ENCODE measurements at regions not wholly inside any gene's neighbourhood (a gene's known extent, or its start where the extent isn't known, plus 50 kb on each side); places are given as distances from the start of the nearest gene placed in this dataset.

DNA sequence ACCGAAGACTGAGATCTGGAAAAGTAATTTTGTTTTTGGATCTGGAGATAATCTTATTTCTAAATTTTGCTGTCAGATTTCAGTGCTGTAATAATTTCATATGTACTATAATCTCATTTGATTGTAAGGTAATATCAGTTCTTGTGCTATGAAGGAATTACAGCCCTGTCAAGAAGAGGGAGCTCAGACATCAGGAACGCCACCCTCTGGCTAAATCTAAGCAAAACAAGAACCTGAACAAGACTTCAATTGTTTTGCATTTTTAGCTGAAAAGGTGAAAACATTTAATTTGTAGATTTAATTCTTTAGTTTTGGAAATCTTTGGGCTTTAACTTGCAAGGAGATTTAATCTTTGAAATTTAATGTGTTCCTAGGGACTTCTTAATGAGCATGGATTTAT is 525.4 kb upstream of the HS3ST1 start (continued):
- TF ChIP-seq HOXD13 (CRISPR knock-in tag; IDR thresholded peaks at IDR 0.05; ENCODE audit: borderline replicate concordance) (no peak), ZNF501 (tag by site-specific recombination; IDR thresholded peaks at IDR 0.05) (no peak), ZNF473 (tag by site-specific recombination; IDR thresholded peaks at IDR 0.05) (no peak), FEZF1 (tag by site-specific recombination; IDR thresholded peaks at IDR 0.05) (no peak), PATZ1 (tag by site-specific recombination; IDR thresholded peaks at IDR 0.05) (no peak), PBX3 (CRISPR knock-in tag; IDR thresholded peaks at IDR 0.05) (no peak), PRDM2 (tag by site-specific recombination; IDR thresholded peaks at IDR 0.05; ENCODE audit: borderline replicate concordance) (no peak)
- TF ChIP-seq, protein P1, sequence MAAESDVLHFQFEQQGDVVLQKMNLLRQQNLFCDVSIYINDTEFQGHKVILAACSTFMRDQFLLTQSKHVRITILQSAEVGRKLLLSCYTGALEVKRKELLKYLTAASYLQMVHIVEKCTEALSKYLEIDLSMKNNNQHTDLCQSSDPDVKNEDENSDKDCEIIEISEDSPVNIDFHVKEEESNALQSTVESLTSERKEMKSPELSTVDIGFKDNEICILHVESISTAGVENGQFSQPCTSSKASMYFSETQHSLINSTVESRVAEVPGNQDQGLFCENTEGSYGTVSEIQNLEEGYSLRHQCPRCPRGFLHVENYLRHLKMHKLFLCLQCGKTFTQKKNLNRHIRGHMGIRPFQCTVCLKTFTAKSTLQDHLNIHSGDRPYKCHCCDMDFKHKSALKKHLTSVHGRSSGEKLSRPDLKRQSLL (tag by site-specific recombination; IDR thresholded peaks at IDR 0.05) = no peak
- TF ChIP-seq, protein P2, sequence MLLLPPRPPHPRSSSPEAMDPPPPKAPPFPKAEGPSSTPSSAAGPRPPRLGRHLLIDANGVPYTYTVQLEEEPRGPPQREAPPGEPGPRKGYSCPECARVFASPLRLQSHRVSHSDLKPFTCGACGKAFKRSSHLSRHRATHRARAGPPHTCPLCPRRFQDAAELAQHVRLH (tag by site-specific recombination; IDR thresholded peaks at IDR 0.05) = no peak
- TF ChIP-seq, protein P3, sequence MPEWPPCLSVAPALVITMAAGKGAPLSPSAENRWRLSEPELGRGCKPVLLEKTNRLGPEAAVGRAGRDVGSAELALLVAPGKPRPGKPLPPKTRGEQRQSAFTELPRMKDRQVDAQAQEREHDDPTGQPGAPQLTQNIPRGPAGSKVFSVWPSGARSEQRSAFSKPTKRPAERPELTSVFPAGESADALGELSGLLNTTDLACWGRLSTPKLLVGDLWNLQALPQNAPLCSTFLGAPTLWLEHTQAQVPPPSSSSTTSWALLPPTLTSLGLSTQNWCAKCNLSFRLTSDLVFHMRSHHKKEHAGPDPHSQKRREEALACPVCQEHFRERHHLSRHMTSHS (tag by site-specific recombination; IDR thresholded peaks at IDR 0.05) = no peak
- TF ChIP-seq, protein P4, sequence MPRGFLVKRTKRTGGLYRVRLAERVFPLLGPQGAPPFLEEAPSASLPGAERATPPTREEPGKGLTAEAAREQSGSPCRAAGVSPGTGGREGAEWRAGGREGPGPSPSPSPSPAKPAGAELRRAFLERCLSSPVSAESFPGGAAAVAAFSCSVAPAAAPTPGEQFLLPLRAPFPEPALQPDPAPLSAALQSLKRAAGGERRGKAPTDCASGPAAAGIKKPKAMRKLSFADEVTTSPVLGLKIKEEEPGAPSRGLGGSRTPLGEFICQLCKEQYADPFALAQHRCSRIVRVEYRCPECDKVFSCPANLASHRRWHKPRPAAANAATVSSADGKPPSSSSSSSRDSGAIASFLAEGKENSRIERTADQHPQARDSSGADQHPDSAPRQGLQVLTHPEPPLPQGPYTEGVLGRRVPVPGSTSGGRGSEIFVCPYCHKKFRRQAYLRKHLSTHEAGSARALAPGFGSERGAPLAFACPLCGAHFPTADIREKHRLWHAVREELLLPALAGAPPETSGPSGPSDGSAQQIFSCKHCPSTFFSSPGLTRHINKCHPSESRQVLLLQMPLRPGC (tag by site-specific recombination; IDR thresholded peaks at IDR 0.05) = no peak

- ChIA-PET POLR2A (no interaction called here), CTCF (interaction anchor here (0.6 kb wide), 1 partner anchor 520 kb away, joined by 3 read pairs; no protein-coding TSS in a partner anchor)
- Histone ChIP-seq H3K4me3 (ENCODE audit: low read depth, low read length) (no peak overlapping the region), H3K4me1 (ENCODE audit: control insufficient read depth, insufficient read depth, low read length) (no peaks in the 10 kb centered on the region), H3K9me3 (ENCODE audit: control insufficient read depth, insufficient read depth, low read depth, low read length) (no peaks in the 10 kb centered on the region), H3K36me3 (ENCODE audit: control insufficient read depth in 2 of 2, insufficient read depth in 1 of 2, low read length in 2 of 2) (no peaks in the 10 kb centered on the region), H3K27ac (ENCODE audit: extremely low read depth, low read depth, low read length) (no peak overlapping the region)
- TF ChIP-seq ZNF610 (tag by site-specific recombination; IDR thresholded peaks at IDR 0.05; ENCODE audit: borderline replicate concordance) (no peak), ZNF76 (tag by site-specific recombination; IDR thresholded peaks at IDR 0.05; ENCODE audit: borderline replicate concordance, low read depth) (no peak), ZNF561 (tag by site-specific recombination; IDR thresholded peaks at IDR 0.05; ENCODE audit: borderline replicate concordance) (no peak), ZNF558 (tag by site-specific recombination; IDR thresholded peaks at IDR 0.05) (no peak), ZNF10 (tag by site-specific recombination; IDR thresholded peaks at IDR 0.05) (no peak), ZNF350 (tag by site-specific recombination; IDR thresholded peaks at IDR 0.05) (no peak), ZFHX2 (tag by site-specific recombination; conservative IDR thresholded peaks at IDR 0.05) (no peak), ZNF600 (tag by site-specific recombination; IDR thresholded peaks at IDR 0.05) (no peak), ZNF155 (tag by site-specific recombination; IDR thresholded peaks at IDR 0.05) (no peak), ZNF530 (tag by site-specific recombination; IDR thresholded peaks at IDR 0.05; ENCODE audit: low read depth) (no peak), KLF16 (tag by site-specific recombination; IDR thresholded peaks at IDR 0.05) (no peak), ZNF560 (tag by site-specific recombination; IDR thresholded peaks at IDR 0.05; ENCODE audit: borderline replicate concordance) (no peak), ZNF571 (tag by site-specific recombination; IDR thresholded peaks at IDR 0.05) (no peak), ZNF366 (tag by site-specific recombination; conservative IDR thresholded peaks at IDR 0.05) (no peak)
Measured at GRCh38 chr4:11949355-11949754, 520.7 kb upstream of the HS3ST1 start.
